Stomach (tissue), 8 donors: ENCODE measurements at regions not wholly inside any gene's neighbourhood (a gene's known extent, or its start where the extent isn't known, plus 50 kb on each side); places are given as distances from the start of the nearest gene placed in this dataset.

Experiments used
- DNase-seq, 2 donors: peaks; one replicate each; pipeline versions ENCODE4 v3.0.0 to v3.0.0-alpha.2; 2013 to 2019
- H3K27ac ChIP-seq, 5 donors: fragments of 200-600 bp in 4 of 5; sonication (generic) in 4 of 5; one replicate each; pipeline ENCODE4 v1.5.1; 2013 to 2019; ENCODE audit warnings: mild to moderate bottlenecking in 1 of 5, moderate library complexity in 1 of 5
- H3K27me3 ChIP-seq, 3 donors: fragments of 200-600 bp; sonication (generic); one replicate each; pipeline ENCODE4 v1.5.1; 2017 to 2019; ENCODE audit warnings: mixed run types in 1 of 3
- H3K36me3 ChIP-seq, 4 donors: fragments of 200-600 bp; sonication (generic); 1 replicate in 3 of 4; 2 replicates in 1 of 4; pipeline ENCODE4 v1.5.1; 2016 to 2019
- H3K4me1 ChIP-seq, 4 donors: fragments of 200-600 bp; sonication (generic); one replicate each; pipeline ENCODE4 v1.5.1; 2016 to 2019
- H3K4me3 ChIP-seq, 4 donors: fragments of 200-600 bp; sonication (generic) in 3 of 4; one replicate each; pipeline ENCODE4 v1.5.1; 2016 to 2019; ENCODE audit warnings: mild to moderate bottlenecking in 1 of 4
- H3K9me3 ChIP-seq, 4 donors: fragments of 200-600 bp; sonication (generic); one replicate each; pipeline ENCODE4 v1.5.1; 2016 to 2019
- CTCF ChIP-seq, 7 experiments: fragments of 450-650 bp in 4 of 7; fragments of 200-600 bp in 3 of 7; sonication (generic) in 3 of 7; IDR thresholded peaks; one replicate each; pipeline ENCODE4 v1.5.1; 2016 to 2019; ENCODE audit warnings: antibody characterized with exemption in 7 of 7, control low read depth in 2 of 7, mild to moderate bottlenecking in 1 of 7
- EP300 ChIP-seq: sonication (generic); formaldehyde crosslinking; IDR thresholded peaks from one replicate; pipeline ENCODE4 v1.6.1; 2017; ENCODE audit warnings: antibody characterized with exemption
- POLR2A ChIP-seq, 4 donors: fragments of 450-650 bp; IDR thresholded peaks; one replicate each; pipeline ENCODE4 v1.6.1; 2016; ENCODE audit warnings: antibody characterized with exemption in 4 of 4, control low read depth in 2 of 4, mild to moderate bottlenecking in 1 of 4, moderate library complexity in 1 of 4
- POLR2AphosphoS5 ChIP-seq, 3 donors: sonication (generic); formaldehyde crosslinking; IDR thresholded peaks; one replicate each; pipeline ENCODE4 v1.6.1; 2016; ENCODE audit warnings: antibody characterized with exemption in 3 of 3
- WGBS, 5 donors: extraction: QIAGEN DNeasy Blood & Tissue Kit in 3 of 5; methylation state at CpG; one replicate each; pipeline versions ENCODE4 v1.1.5 to v1.1.7; 2013 to 2018; 5-methylcytosine and 5-hydroxymethylcytosine counted together
- intact Hi-C: fragments of 100-400 bp; cut with DNase I; formaldehyde crosslinking; loops from one replicate; pipeline ENCODE4 v1.15.1; 2023; ENCODE audit warnings: low total_unique reads
- donor health status: healthy with polysubstance abuse.
- donor health status: Bipolar disorder and iron deficiency.
- donor health status: healthy.

- Histone ChIP-seq H3K4me1 (no peaks in the 10 kb centered on the region), H3K9me3 (no peaks in the 10 kb centered on the region), H3K27me3 (no peaks in the 10 kb centered on the region), H3K36me3 (no peaks in the 10 kb centered on the region), H3K27ac (no peak overlapping the region), H3K4me3 (no peak overlapping the region)
- intact Hi-C loops = no loop called here
- DNase-seq = no peak
- WGBS, 5 donors = 54 to 67% (median 57%) methylated on average over 5 of the region's 5 CpGs
- TF ChIP-seq POLR2AphosphoS5 (IDR thresholded peaks at IDR 0.05) (no peak), EP300 (no peak), CTCF (IDR thresholded peaks at IDR 0.05) (no peak), POLR2A (IDR thresholded peaks at IDR 0.05) (no peak)
Observed at GRCh38 chr2:212712466-212712865, 173.9 kb upstream of the ERBB4 start.

- no peak for TF ChIP-seq POLR2A (IDR thresholded peaks at IDR 0.05)
- TF ChIP-seq EP300 = no peak
- no peak for TF ChIP-seq POLR2AphosphoS5 (IDR thresholded peaks at IDR 0.05)
- no peak for TF ChIP-seq CTCF (IDR thresholded peaks at IDR 0.05)
- intact Hi-C loops = no loop called here
- H3K4me1 ChIP-seq = no peaks in the 10 kb centered on the region
- no peaks in the 10 kb centered on the region for H3K36me3 ChIP-seq
- no peak overlapping the region for H3K4me3 ChIP-seq
- H3K27me3 ChIP-seq = no peaks in the 10 kb centered on the region
- H3K9me3 ChIP-seq = no peaks in the 10 kb centered on the region
- WGBS, 5 donors = 57 to 66% (median 63%) methylated on average over 3 of the region's 3 CpGs
- no peak for DNase-seq
- no peak overlapping the region for H3K27ac ChIP-seq
Observed at GRCh38 chr2:212711856-212712255, 173.3 kb upstream of the ERBB4 start.

- H3K4me3 ChIP-seq = no peak overlapping the region
- no peaks in the 10 kb centered on the region for H3K36me3 ChIP-seq
- intact Hi-C loops = no loop called here
- H3K9me3 ChIP-seq = no peaks in the 10 kb centered on the region
- TF ChIP-seq POLR2AphosphoS5 (IDR thresholded peaks at IDR 0.05) (no peak), CTCF (IDR thresholded peaks at IDR 0.05) (no peak), POLR2A (IDR thresholded peaks at IDR 0.05) (no peak), EP300 (no peak)
- no peaks in the 10 kb centered on the region for H3K4me1 ChIP-seq
- no peaks in the 10 kb centered on the region for H3K27me3 ChIP-seq
- WGBS, 5 donors = 75 to 81% (median 76%) methylated on average over 3 of the region's 3 CpGs
- DNase-seq = no peak
- H3K27ac ChIP-seq = no peak overlapping the region
Observed at GRCh38 chr2:212709280-212709679, 170.7 kb upstream of the ERBB4 start.

- intact Hi-C loops = no loop called here
- H3K27me3 ChIP-seq = no peaks in the 10 kb centered on the region
Observed at GRCh38 chr2:212708355-212708754, 169.8 kb upstream of the ERBB4 start.

More at GRCh38 chr2:212708355-212708754, 169.8 kb upstream of the ERBB4 start:
- 64 to 79% (median 69%) methylated on average over 2 of the region's 2 CpGs for WGBS, 5 donors
- no peak for DNase-seq
- H3K36me3 ChIP-seq = no peaks in the 10 kb centered on the region
- no peak for TF ChIP-seq EP300
- TF ChIP-seq CTCF (IDR thresholded peaks at IDR 0.05) = no peak
- no peak for TF ChIP-seq POLR2AphosphoS5 (IDR thresholded peaks at IDR 0.05)
- no peak overlapping the region for H3K27ac ChIP-seq
- H3K9me3 ChIP-seq = no peaks in the 10 kb centered on the region
- H3K4me1 ChIP-seq = no peaks in the 10 kb centered on the region
- H3K4me3 ChIP-seq = no peak overlapping the region
